GM19395 (cell line): ENCODE measurements at regions not wholly inside any gene's neighbourhood (a gene's known extent, or its start where the extent isn't known, plus 50 kb on each side); places are given as distances from the start of the nearest gene placed in this dataset.
"Not testable (repeated sequence)": the region's sequence is repeated elsewhere in the genome, so short reads cannot be mapped to it uniquely, and the experiment has no call there.

Source experiments
- ATAC-seq: cut with Tn5 transposase; IDR thresholded peaks from one replicate; pipeline ENCODE4 v1.9.1; 2021; ENCODE audit warnings: mild to moderate bottlenecking, moderate library complexity; ENCODE audit not compliant: unreplicated experiment

GRCh38 chr11:19628018-19628417 is 84.6 kb upstream of the NAV2 start:
- no peak for ATAC-seq

- no peak for ATAC-seq
Observed at GRCh38 chr11:19627566-19627965, 85.1 kb upstream of the NAV2 start.

- no peak for ATAC-seq
Observed at GRCh38 chr11:19625438-19625837, 87.2 kb upstream of the NAV2 start.

- ATAC-seq = no peak
Observed at GRCh38 chr11:19617696-19618523, 94.7 kb upstream of the NAV2 start.

- no peak for ATAC-seq
Observed at GRCh38 chr11:19615341-19616183, 97.1 kb upstream of the NAV2 start.

GRCh38 chr11:19614370-19614940 is 98.2 kb upstream of the NAV2 start:
- ATAC-seq = no peak

GRCh38 chr11:19612025-19612424 is 100.6 kb upstream of the NAV2 start:
- ATAC-seq = not testable (repeated sequence)

- ATAC-seq = no peak
Observed at GRCh38 chr11:19607656-19608360, 104.8 kb upstream of the NAV2 start.

GRCh38 chr11:19606856-19607655 is 105.6 kb upstream of the NAV2 start:
- no peak for ATAC-seq

GRCh38 chr11:19605520-19606371 is 106.9 kb upstream of the NAV2 start:
- ATAC-seq = no peak

GRCh38 chr11:19604679-19605375 is 107.8 kb upstream of the NAV2 start:
- ATAC-seq = no peak

GRCh38 chr11:19603771-19604170 is 108.9 kb upstream of the NAV2 start:
- no peak for ATAC-seq

GRCh38 chr11:19602891-19603290 is 109.7 kb upstream of the NAV2 start:
- no peak for ATAC-seq

GRCh38 chr11:19602406-19602805 is 110.2 kb upstream of the NAV2 start:
- no peak for ATAC-seq

GRCh38 chr11:19601235-19601634 is 111.4 kb upstream of the NAV2 start:
- no peak for ATAC-seq

- ATAC-seq = no peak
Observed at GRCh38 chr11:19599681-19600080, 113.0 kb upstream of the NAV2 start.

GRCh38 chr11:19598876-19599486 is 113.7 kb upstream of the NAV2 start:
- no peak for ATAC-seq

- no peak for ATAC-seq
Observed at GRCh38 chr11:19598456-19598855, 114.2 kb upstream of the NAV2 start.
